Heart left ventricle (tissue), 16 donors: ENCODE measurements at regions not wholly inside any gene's neighbourhood (a gene's known extent, or its start where the extent isn't known, plus 50 kb on each side); places are given as distances from the start of the nearest gene placed in this dataset.

Experiments used
- ATAC-seq, 4 donors: fragments of 200-7000 bp; cut with Tn5 transposase; one replicate each; pipeline ENCODE4 v1.9.1; 2020 to 2022; ENCODE audit warnings: moderate library complexity in 4 of 4, mild to moderate bottlenecking in 3 of 4, moderate number of reproducible peaks in 1 of 4
- DNase-seq, 5 donors: peaks; one replicate each; pipeline ENCODE4 v3.0.0-alpha.2; 2020
- H3K27ac ChIP-seq, 12 donors: fragments of 200-600 bp; sonication (generic) in 4 of 12; one replicate each; pipeline versions ENCODE4 v1.5.0 to v1.8.0; 2016 to 2022; ENCODE audit warnings: mild to moderate bottlenecking in 2 of 12
- H3K27me3 ChIP-seq, 9 donors: fragments of 200-600 bp; sonication (generic) in 2 of 9; one replicate each; pipeline versions ENCODE4 v1.5.1 to v1.8.0; 2016 to 2022; ENCODE audit warnings: mild to moderate bottlenecking in 3 of 9
- H3K36me3 ChIP-seq, 9 donors: fragments of 200-600 bp; sonication (generic) in 2 of 9; one replicate each; pipeline versions ENCODE4 v1.5.0 to v1.8.0; 2018 to 2022; ENCODE audit warnings: mild to moderate bottlenecking in 2 of 9
- H3K4me1 ChIP-seq, 12 donors: fragments of 200-600 bp; sonication (generic) in 4 of 12; one replicate each; pipeline versions ENCODE4 v1.5.0 to v1.8.0; 2016 to 2022; ENCODE audit warnings: mild to moderate bottlenecking in 3 of 12
- H3K4me3 ChIP-seq, 12 donors: fragments of 200-600 bp; sonication (generic) in 4 of 12; one replicate each; pipeline versions ENCODE4 v1.5.0 to v1.8.0; 2017 to 2022; ENCODE audit warnings: mild to moderate bottlenecking in 9 of 12, moderate library complexity in 4 of 12
- H3K9me3 ChIP-seq, 12 donors: fragments of 200-600 bp; sonication (generic) in 4 of 12; one replicate each; pipeline versions ENCODE4 v1.5.0 to v1.8.0; 2016 to 2022; ENCODE audit warnings: mild to moderate bottlenecking in 1 of 12
- CTCF ChIP-seq, 12 donors: fragments of 200-600 bp; sonication (generic) in 4 of 12; IDR thresholded peaks; one replicate each; pipeline versions ENCODE4 v1.5.0 to v1.8.0; 2018 to 2022; ENCODE audit warnings: antibody characterized with exemption in 12 of 12, mild to moderate bottlenecking in 5 of 12
- POLR2A ChIP-seq, 2 donors: fragments of 450-650 bp; IDR thresholded peaks; one replicate each; pipeline ENCODE4 v1.6.1; 2017; ENCODE audit warnings: antibody characterized with exemption in 2 of 2, mild to moderate bottlenecking in 2 of 2, moderate library complexity in 2 of 2
- WGBS, 4 donors: extraction: QIAGEN DNeasy Blood & Tissue Kit in 2 of 4; methylation state at CpG; one replicate each; pipeline versions ENCODE4 v1.1.5 to v1.1.7; 2013 to 2018; 5-methylcytosine and 5-hydroxymethylcytosine counted together
- intact Hi-C, 10 donors: fragments of 100-400 bp; cut with DNase I; formaldehyde crosslinking; loops; one replicate each; pipeline versions ENCODE4 v1.11.1 to v1.14.2; 2022
- donor health status: ischemic (EF 13 %, LVEDD 7.1; RV severe dilation, severe dysfunction).
- donor health status: healthy with polysubstance abuse.
- donor health status: DM: no; HTN: yes; CAD: no.
- donor health status: DM: no; HTN: no; CAD: no.
- donor health status: ischemic (EF 25% LVEDD 6.9; RV normal size, moderate dysfunction).
- donor health status: ischemic (EF 25% LVEDD 5.7; RV mildly dilated, moderate dysfunction).
- donor health status: healthy.
- donor health status: DM: yes; HTN: yes; CAD: no.
- donor health status: ischemic (EF 35%, LVEDD 5.7; RV mildly dilated, moderate dysfunction).
- donor health status: nonischemic (EF 11% LVEDD 7.7; RV severe dilation, severe dysfunction).
- donor health status: DM: yes; HTN: yes; CAD: no.
- donor health status: PGD.
- donor health status: ischemic (EF 29% LVEDD 5.4; RV normal size, mild dysfunction).
- donor health status: nonischemic (EF 23%, LVEDD 6.1; RV moderate dilation, normal function).

DNA sequence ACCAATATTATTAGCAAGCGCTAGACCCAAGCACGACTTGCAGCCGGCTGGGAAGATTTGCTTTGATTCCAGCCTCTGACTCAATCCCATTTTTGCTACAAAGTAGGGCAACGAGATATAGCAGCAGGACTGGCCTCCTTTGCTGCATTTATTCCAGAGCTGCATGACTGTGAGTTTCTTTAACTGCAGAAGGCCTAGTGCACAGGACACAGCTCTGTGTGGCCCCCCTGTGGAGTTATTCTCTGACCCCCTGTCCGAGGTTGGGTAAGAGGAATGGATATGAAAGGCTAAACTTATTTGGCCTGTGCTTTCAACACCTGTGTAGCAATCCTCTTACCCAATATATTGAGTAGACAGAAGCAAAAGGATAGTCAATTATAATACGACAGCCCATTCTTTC lies 133.3 kb upstream of the SPTLC3 start:
- 53 to 65% (median 60%) methylated on average over 6 of the region's 6 CpGs for WGBS, 4 donors
- Histone ChIP-seq H3K9me3 (no peaks in the 10 kb centered on the region), H3K4me3 (no peak overlapping the region), H3K27ac (no peak overlapping the region), H3K27me3 (peaks cover 0 to 4% (median 0%) of the 10 kb centered on the region in 9 donors), H3K4me1 (peaks cover 0 to 14% (median 0%) of the 10 kb centered on the region in 12 donors), H3K36me3 (no peaks in the 10 kb centered on the region)
- peak in 3 of 4 donors; percentile 28 to 53 (median 49) for ATAC-seq
- intact Hi-C loops, result no loop called here
- TF ChIP-seq POLR2A (IDR thresholded peaks at IDR 0.05) (no peak), CTCF (IDR thresholded peaks at IDR 0.05) (no peak)
- no peak for DNase-seq

DNA sequence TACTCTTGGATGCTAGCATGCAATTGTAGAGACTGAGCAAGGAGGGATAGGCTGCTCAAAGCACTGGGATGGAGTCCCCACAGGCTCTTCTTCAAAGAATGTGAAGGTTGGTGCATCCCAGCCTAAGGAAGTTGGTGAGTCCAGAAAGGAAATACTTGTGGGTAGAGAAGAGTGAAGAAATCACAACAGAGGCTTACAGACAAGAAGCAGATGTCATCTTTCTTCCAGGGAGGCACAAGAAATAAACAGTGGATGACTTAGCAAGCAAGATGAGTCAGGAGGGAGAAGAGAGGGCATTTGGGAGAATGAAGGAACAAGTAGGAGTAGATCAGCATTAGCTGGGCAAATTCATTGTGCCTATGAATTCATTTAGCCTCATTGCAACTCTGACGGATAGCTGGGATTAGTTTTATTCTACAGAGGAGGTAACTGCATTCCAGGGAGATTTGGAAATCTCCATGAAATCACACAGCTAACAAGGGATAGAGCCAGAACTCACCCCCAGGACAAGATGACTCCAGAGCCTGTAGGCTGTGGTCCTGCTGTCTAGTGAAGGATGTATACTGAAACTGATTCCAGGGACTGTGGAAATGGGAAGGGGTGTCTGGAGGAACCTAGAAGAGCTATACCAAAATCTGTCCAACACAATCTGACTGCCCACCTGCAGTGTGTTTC lies 125.8 kb upstream of the SPTLC3 start:
- no peak for TF ChIP-seq POLR2A (IDR thresholded peaks at IDR 0.05)
- no peak for TF ChIP-seq CTCF (IDR thresholded peaks at IDR 0.05)
- Histone ChIP-seq H3K4me3 (no peak overlapping the region), H3K27me3 (peaks cover 0 to 5% (median 0%) of the 10 kb centered on the region in 9 donors), H3K36me3 (no peaks in the 10 kb centered on the region), H3K9me3 (no peaks in the 10 kb centered on the region), H3K27ac (no peak overlapping the region), H3K4me1 (no peaks in the 10 kb centered on the region)
- ATAC-seq (peak in 3 of 4 donors; percentile 54 to 73 (median 69)), DNase-seq (no peak)
- WGBS, 4 donors, result 73 to 88% (median 75%) methylated on average over 1 of the region's 1 CpG
- intact Hi-C loops, result no loop called here

- H3K9me3 ChIP-seq, result no peaks in the 10 kb centered on the region
- H3K4me1 ChIP-seq, result no peaks in the 10 kb centered on the region
- intact Hi-C loops, result no loop called here
- no peak for ATAC-seq
- H3K27ac ChIP-seq, result no peak overlapping the region
- DNase-seq, result no peak
- peaks cover 0 to 5% (median 0%) of the 10 kb centered on the region in 9 donors for H3K27me3 ChIP-seq
- no peak overlapping the region for H3K4me3 ChIP-seq
- TF ChIP-seq CTCF (IDR thresholded peaks at IDR 0.05) (no peak), POLR2A (IDR thresholded peaks at IDR 0.05) (no peak)
- H3K36me3 ChIP-seq, result no peaks in the 10 kb centered on the region
These were observed 125.3 kb upstream of the SPTLC3 start for GRCh38 chr20:12883507-12883885.

- H3K27ac ChIP-seq, result no peak overlapping the region
- peak in 1 of 4 donors; percentile 44 for ATAC-seq
- intact Hi-C loops, result no loop called here
These were observed 122.0 kb upstream of the SPTLC3 start for GRCh38 chr20:12886618-12887363.

More at GRCh38 chr20:12886618-12887363, 122.0 kb upstream of the SPTLC3 start:
- 71 to 79% (median 73%) methylated on average over 5 of the region's 5 CpGs for WGBS, 4 donors
- DNase-seq, result no peak
- no peak for TF ChIP-seq POLR2A (IDR thresholded peaks at IDR 0.05)
- TF ChIP-seq CTCF (IDR thresholded peaks at IDR 0.05), result no peak
- H3K36me3 ChIP-seq, result no peaks in the 10 kb centered on the region
- no peaks in the 10 kb centered on the region for H3K9me3 ChIP-seq
- H3K27me3 ChIP-seq, result no peaks in the 10 kb centered on the region
- H3K4me1 ChIP-seq, result no peaks in the 10 kb centered on the region
- no peak overlapping the region for H3K4me3 ChIP-seq
